ENCODE measurements at regions not wholly inside any gene's neighbourhood (a gene's known extent, or its start where the extent isn't known, plus 50 kb on each side); places are given as distances from the start of the nearest gene placed in this dataset.

DNA sequence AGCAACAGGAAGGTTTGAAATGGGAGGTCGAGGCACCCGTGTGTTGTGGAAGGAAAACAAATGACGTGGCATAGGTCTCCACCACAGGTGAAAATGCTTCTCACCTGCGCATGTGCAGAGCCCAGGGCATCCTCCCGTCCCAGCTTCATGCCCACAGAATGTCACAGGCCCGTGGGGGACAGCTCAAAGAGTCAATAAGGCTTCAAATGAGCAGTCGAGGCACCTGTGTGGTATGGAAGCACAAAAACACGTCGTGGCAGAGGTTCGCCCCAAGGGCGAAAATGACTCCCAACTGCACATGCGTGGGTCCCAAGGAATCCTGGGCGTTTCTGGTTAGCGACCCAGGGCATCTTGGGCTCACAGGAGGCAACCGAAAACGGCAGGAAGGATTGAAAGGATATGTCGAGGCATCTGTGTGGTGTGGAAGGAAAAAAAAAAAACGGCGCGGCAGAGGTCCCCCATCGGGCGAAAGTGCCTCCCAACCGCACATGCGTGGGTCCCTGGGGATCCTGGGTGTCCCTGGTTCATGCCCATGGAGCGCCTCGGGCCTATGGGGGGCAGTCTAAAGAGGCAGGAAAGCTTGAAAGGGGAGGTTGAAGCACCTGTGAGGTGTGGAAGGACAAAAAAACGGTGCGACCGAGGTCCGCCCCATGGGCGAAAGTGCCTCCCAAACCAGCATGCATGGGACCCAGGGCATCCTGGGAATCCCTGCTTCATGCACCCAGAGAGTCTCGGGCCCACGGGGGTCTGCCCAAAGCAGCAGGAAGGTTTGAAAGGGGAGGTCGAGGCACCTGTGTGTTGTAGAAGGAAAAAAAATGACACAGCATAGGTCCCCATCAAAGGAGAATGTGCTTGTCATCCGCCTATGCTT is 578.5 kb downstream of the ALG10 start:
- Histone ChIP-seq H3K4me2 (no peak overlapping the region), H3K4me3 (no peak overlapping the region), H3K27me3 (no peaks in the 10 kb centered on the region), H3K27ac (no peak overlapping the region), H3K36me3 (no peaks in the 10 kb centered on the region), H4K20me1 (no peaks in the 10 kb centered on the region), H3K4me1 (no peaks in the 10 kb centered on the region), H3K9ac (no peak overlapping the region), H3K9me3 (replicated peaks in 1 of 11) (peaks cover 98 to 100% (median 100%) of the 10 kb centered on the region in 11 experiments)
- TF ChIP-seq Cebpa-rat (IDR thresholded peaks at IDR 0.05), result no peak

GRCh38 chr12:34601689-34602088 is 579.4 kb downstream of the ALG10 start:
- Histone ChIP-seq H3K27me3 (no peaks in the 10 kb centered on the region), H3K36me3 (no peaks in the 10 kb centered on the region), H3K4me2 (no peak overlapping the region), H3K4me3 (no peak overlapping the region), H3K27ac (no peak overlapping the region), H3K9ac (no peak overlapping the region), H3K9me3 (replicated peaks in 1 of 11) (peaks cover 98 to 100% (median 100%) of the 10 kb centered on the region in 11 experiments), H3K4me1 (no peaks in the 10 kb centered on the region), H4K20me1 (no peaks in the 10 kb centered on the region)
- no peak for TF ChIP-seq Cebpa-rat (IDR thresholded peaks at IDR 0.05)

- Histone ChIP-seq H3K9me3 (replicated peaks in 1 of 11) (peaks cover 98 to 100% (median 100%) of the 10 kb centered on the region in 11 experiments), H3K4me2 (no peak overlapping the region), H3K4me1 (no peaks in the 10 kb centered on the region; a peak in 1 of 20 replicates), H3K9ac (no peak overlapping the region), H4K20me1 (no peaks in the 10 kb centered on the region), H3K27me3 (no peaks in the 10 kb centered on the region), H3K4me3 (no peak overlapping the region), H3K27ac (no peak overlapping the region), H3K36me3 (no peaks in the 10 kb centered on the region)
- TF ChIP-seq Cebpa-rat (IDR thresholded peaks at IDR 0.05), result no peak
Measured at GRCh38 chr12:34602213-34602940, 580.1 kb downstream of the ALG10 start.

DNA sequence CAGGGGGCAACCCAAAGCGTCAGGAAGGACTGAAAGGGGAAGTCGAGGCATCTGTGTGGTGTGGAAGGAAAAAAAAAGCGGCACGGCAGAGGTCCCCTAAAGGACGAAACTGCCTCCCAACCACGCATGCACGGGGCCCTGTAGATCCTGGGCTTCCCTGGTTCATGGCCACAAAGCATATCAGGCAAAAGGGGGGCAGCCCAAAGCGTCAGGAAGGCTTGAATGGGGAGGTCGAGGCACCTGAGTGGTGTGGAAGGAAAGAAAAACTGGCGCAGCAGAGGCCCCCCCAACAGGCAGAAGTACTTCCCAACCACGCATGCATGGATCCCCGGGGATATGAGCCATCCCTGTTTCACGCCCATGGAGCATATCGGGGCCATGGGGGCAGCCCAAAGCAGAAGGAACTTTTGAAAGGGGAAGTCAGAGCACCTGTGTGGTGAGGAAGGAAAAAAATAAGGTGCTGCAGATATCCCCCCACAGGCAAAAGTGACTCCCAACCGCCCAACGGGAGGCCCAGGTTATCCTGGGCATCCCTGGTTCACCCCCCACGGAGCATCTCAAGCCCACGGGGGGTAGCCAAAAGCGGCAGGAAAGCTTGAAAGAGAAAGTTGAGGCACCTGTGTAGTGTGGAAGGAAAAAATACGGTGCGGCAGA is 581.2 kb downstream of the ALG10 start:
- no peak overlapping the region for H3K9ac ChIP-seq
- H3K27ac ChIP-seq, result no peak overlapping the region
- no peaks in the 10 kb centered on the region for H4K20me1 ChIP-seq
- H3K4me1 ChIP-seq, result no peaks in the 10 kb centered on the region; a peak in 1 of 20 replicates
- peaks cover 95 to 98% (median 96%) of the 10 kb centered on the region in 11 experiments for H3K9me3 ChIP-seq (replicated peaks in 1 of 11)
- TF ChIP-seq Cebpa-rat (IDR thresholded peaks at IDR 0.05), result no peak
- H3K27me3 ChIP-seq, result no peaks in the 10 kb centered on the region
- H3K4me3 ChIP-seq, result no peak overlapping the region
- no peaks in the 10 kb centered on the region for H3K36me3 ChIP-seq
- H3K4me2 ChIP-seq, result no peak overlapping the region

DNA sequence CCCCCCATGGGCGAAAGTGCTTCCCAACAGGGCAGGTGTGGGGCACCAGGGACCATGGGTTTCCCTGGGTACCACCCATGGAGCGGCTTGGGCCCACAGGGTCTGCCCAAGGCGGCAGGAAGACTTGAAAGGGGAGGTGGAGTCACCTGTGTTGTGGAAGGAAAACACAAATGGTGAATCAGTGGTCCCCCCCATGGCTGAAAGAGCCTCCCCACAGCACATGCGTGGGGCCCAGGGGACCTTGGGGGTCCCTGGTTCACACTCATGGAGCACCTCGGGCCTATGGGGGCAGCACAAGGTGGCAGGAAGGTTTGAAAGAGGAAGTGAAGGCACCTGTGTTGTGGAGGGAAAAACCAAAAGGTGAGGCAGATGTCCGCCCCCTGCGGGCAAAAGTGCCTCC is 581.9 kb downstream of the ALG10 start:
- Histone ChIP-seq H3K27ac (no peak overlapping the region), H3K9me3 (replicated peaks in 1 of 11) (peaks cover 88 to 91% (median 88%) of the 10 kb centered on the region in 11 experiments), H4K20me1 (no peaks in the 10 kb centered on the region), H3K27me3 (no peaks in the 10 kb centered on the region), H3K4me3 (no peak overlapping the region), H3K36me3 (no peaks in the 10 kb centered on the region), H3K4me1 (no peaks in the 10 kb centered on the region; a peak in 1 of 20 replicates), H3K9ac (no peak overlapping the region), H3K4me2 (no peak overlapping the region)
- no peak for TF ChIP-seq Cebpa-rat (IDR thresholded peaks at IDR 0.05)

DNA sequence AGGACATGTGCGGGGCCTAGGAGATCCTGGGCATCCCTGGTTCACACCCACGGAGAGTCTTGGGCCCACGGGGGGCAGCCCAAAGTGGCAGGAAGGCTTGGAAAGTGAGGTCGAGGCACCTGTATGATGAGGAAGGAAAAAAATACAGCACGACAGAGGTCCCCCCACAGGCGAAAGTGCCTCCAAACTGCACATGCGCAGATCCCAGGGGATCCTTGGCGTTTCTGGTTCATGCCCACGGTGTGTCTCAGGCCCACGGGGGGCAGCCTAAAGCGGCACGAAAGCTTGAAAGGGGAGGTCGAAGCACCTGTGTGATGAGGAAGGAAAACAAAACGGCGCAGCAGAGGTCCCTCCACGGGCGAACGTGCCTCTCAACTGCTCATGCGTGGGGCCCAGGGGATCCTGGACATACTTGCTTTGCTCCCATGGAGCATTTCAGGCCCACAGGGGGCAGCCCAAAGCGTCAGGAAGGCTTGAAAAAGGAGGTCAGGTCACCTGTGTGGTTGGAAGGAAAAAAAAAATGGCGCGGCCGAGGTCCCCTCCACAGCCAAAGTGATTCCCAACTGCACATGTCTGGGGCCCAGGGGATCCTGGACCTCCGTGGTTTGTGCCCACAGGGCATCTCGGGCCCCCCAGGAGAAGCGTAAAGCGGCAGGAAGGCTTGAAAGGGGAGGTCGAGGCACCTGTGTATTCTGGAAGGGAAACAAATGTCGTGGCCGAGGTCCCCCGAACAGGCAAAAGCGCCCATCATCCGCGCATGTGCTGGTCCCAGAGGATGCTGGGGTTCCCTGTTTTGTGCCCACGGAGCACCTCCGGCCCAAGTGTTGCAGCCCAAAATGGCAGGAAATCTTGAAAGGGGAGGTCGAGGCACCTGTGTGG is 582.6 kb downstream of the ALG10 start:
- H3K27ac ChIP-seq, result no peak overlapping the region
- no peaks in the 10 kb centered on the region; a peak in 1 of 20 replicates for H3K4me1 ChIP-seq
- H3K36me3 ChIP-seq, result no peaks in the 10 kb centered on the region
- TF ChIP-seq Cebpa-rat (IDR thresholded peaks at IDR 0.05), result no peak
- peaks cover 81 to 85% (median 82%) of the 10 kb centered on the region in 11 experiments for H3K9me3 ChIP-seq (replicated peaks in 1 of 11)
- no peak overlapping the region for H3K4me2 ChIP-seq
- no peak overlapping the region for H3K4me3 ChIP-seq
- no peak overlapping the region for H3K9ac ChIP-seq
- no peaks in the 10 kb centered on the region for H3K27me3 ChIP-seq
- H4K20me1 ChIP-seq, result no peaks in the 10 kb centered on the region

GRCh38 chr12:34605510-34605887 is 583.2 kb downstream of the ALG10 start:
- H3K4me1 ChIP-seq, result no peaks in the 10 kb centered on the region; a peak in 1 of 20 replicates
- H3K4me2 ChIP-seq, result no peak overlapping the region
- H3K27ac ChIP-seq, result no peak overlapping the region
- H4K20me1 ChIP-seq, result no peaks in the 10 kb centered on the region
- H3K9ac ChIP-seq, result no peak overlapping the region
- peaks cover 75 to 79% (median 76%) of the 10 kb centered on the region in 11 experiments for H3K9me3 ChIP-seq (replicated peaks in 1 of 11)
- no peak for TF ChIP-seq Cebpa-rat (IDR thresholded peaks at IDR 0.05)
- no peak overlapping the region for H3K4me3 ChIP-seq
- H3K27me3 ChIP-seq, result no peaks in the 10 kb centered on the region
- H3K36me3 ChIP-seq, result no peaks in the 10 kb centered on the region

- no peak overlapping the region for H3K4me2 ChIP-seq
- H4K20me1 ChIP-seq, result no peaks in the 10 kb centered on the region
- H3K36me3 ChIP-seq, result no peaks in the 10 kb centered on the region
- no peaks in the 10 kb centered on the region for H3K27me3 ChIP-seq
- H3K27ac ChIP-seq, result no peak overlapping the region
- peaks cover 69 to 72% (median 69%) of the 10 kb centered on the region in 11 experiments for H3K9me3 ChIP-seq (replicated peaks in 1 of 11)
- TF ChIP-seq Cebpa-rat (IDR thresholded peaks at IDR 0.05), result no peak
- no peaks in the 10 kb centered on the region; a peak in 1 of 20 replicates for H3K4me1 ChIP-seq
- H3K4me3 ChIP-seq, result no peak overlapping the region
- no peak overlapping the region for H3K9ac ChIP-seq
Measured at GRCh38 chr12:34605955-34606748, 583.9 kb downstream of the ALG10 start.
